Heart left ventricle (tissue), 16 donors: ENCODE measurements at regions not wholly inside any gene's neighbourhood (a gene's known extent, or its start where the extent isn't known, plus 50 kb on each side); places are given as distances from the start of the nearest gene placed in this dataset.

Experiments used
- ATAC-seq, 4 donors: fragments of 200-7000 bp; cut with Tn5 transposase; one replicate each; pipeline ENCODE4 v1.9.1; 2020 to 2022; ENCODE audit warnings: moderate library complexity in 4 of 4, mild to moderate bottlenecking in 3 of 4, moderate number of reproducible peaks in 1 of 4
- DNase-seq, 5 donors: peaks; one replicate each; pipeline ENCODE4 v3.0.0-alpha.2; 2020
- H3K27ac ChIP-seq, 12 donors: fragments of 200-600 bp; sonication (generic) in 4 of 12; one replicate each; pipeline versions ENCODE4 v1.5.0 to v1.8.0; 2016 to 2022; ENCODE audit warnings: mild to moderate bottlenecking in 2 of 12
- H3K27me3 ChIP-seq, 9 donors: fragments of 200-600 bp; sonication (generic) in 2 of 9; one replicate each; pipeline versions ENCODE4 v1.5.1 to v1.8.0; 2016 to 2022; ENCODE audit warnings: mild to moderate bottlenecking in 3 of 9
- H3K36me3 ChIP-seq, 9 donors: fragments of 200-600 bp; sonication (generic) in 2 of 9; one replicate each; pipeline versions ENCODE4 v1.5.0 to v1.8.0; 2018 to 2022; ENCODE audit warnings: mild to moderate bottlenecking in 2 of 9
- H3K4me1 ChIP-seq, 12 donors: fragments of 200-600 bp; sonication (generic) in 4 of 12; one replicate each; pipeline versions ENCODE4 v1.5.0 to v1.8.0; 2016 to 2022; ENCODE audit warnings: mild to moderate bottlenecking in 3 of 12
- H3K4me3 ChIP-seq, 12 donors: fragments of 200-600 bp; sonication (generic) in 4 of 12; one replicate each; pipeline versions ENCODE4 v1.5.0 to v1.8.0; 2017 to 2022; ENCODE audit warnings: mild to moderate bottlenecking in 9 of 12, moderate library complexity in 4 of 12
- H3K9me3 ChIP-seq, 12 donors: fragments of 200-600 bp; sonication (generic) in 4 of 12; one replicate each; pipeline versions ENCODE4 v1.5.0 to v1.8.0; 2016 to 2022; ENCODE audit warnings: mild to moderate bottlenecking in 1 of 12
- POLR2A ChIP-seq, 2 donors: fragments of 450-650 bp; IDR thresholded peaks; one replicate each; pipeline ENCODE4 v1.6.1; 2017; ENCODE audit warnings: antibody characterized with exemption in 2 of 2, mild to moderate bottlenecking in 2 of 2, moderate library complexity in 2 of 2
- WGBS, 4 donors: extraction: QIAGEN DNeasy Blood & Tissue Kit in 2 of 4; methylation state at CpG; one replicate each; pipeline versions ENCODE4 v1.1.5 to v1.1.7; 2013 to 2018; 5-methylcytosine and 5-hydroxymethylcytosine counted together
- intact Hi-C, 10 donors: fragments of 100-400 bp; cut with DNase I; formaldehyde crosslinking; loops; one replicate each; pipeline versions ENCODE4 v1.11.1 to v1.14.2; 2022
- TF ChIP-seq, protein P1 (sequence below), 12 donors: fragments of 200-600 bp; sonication (generic) in 4 of 12; IDR thresholded peaks; one replicate each; pipeline versions ENCODE4 v1.5.0 to v1.8.0; 2018 to 2022; ENCODE audit warnings: antibody characterized with exemption in 12 of 12, mild to moderate bottlenecking in 5 of 12
- donor health status: ischemic (EF 13 %, LVEDD 7.1; RV severe dilation, severe dysfunction).
- donor health status: healthy with polysubstance abuse.
- donor health status: DM: no; HTN: yes; CAD: no.
- donor health status: DM: no; HTN: no; CAD: no.
- donor health status: ischemic (EF 25% LVEDD 6.9; RV normal size, moderate dysfunction).
- donor health status: ischemic (EF 25% LVEDD 5.7; RV mildly dilated, moderate dysfunction).
- donor health status: healthy.
- donor health status: DM: yes; HTN: yes; CAD: no.
- donor health status: ischemic (EF 35%, LVEDD 5.7; RV mildly dilated, moderate dysfunction).
- donor health status: nonischemic (EF 11% LVEDD 7.7; RV severe dilation, severe dysfunction).
- donor health status: DM: yes; HTN: yes; CAD: no.
- donor health status: PGD.
- donor health status: ischemic (EF 29% LVEDD 5.4; RV normal size, mild dysfunction).
- donor health status: nonischemic (EF 23%, LVEDD 6.1; RV moderate dilation, normal function).

DNA sequence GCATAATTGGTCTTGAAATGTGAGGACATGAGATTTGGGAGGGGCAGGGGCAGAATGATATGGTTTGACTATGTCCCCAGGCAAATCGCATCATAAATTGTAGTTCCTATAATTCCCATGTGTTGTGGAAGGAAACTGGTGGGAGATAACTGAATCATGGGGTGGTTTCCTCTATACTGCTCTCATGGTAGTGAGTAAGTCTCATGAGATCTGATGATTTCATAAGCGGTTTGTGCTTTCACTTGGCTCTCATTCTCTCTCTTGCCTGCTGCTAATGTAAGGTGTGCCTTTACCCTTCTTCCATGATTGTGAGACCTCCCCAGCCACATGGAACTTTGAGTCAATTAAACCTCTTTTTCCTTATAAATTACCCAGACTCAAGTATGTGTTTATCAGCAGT is 2595.9 kb downstream of the PCDH7 start:
- no peaks in the 10 kb centered on the region for H3K4me1 ChIP-seq
- no peak for ATAC-seq

DNA sequence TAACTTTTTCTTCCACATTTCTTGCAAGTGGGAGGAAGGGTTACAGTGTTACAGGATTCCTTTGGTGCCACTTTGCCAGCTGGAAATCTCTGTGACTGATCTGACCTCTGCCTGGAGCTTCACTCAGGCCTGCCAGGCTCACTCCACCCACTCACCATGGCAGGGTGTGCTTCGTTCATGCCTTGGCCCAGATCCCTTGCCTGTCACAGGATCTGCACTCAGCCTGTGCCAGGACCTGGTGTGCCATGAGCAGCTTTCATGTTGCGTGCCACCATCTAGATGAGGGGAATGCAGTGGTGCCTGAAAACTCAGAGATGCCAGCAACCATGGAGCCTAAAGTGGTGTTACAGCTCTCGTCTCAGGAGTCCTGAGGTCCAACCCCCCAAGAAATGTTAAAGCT is 2596.4 kb downstream of the PCDH7 start:
- TF ChIP-seq, protein P1, sequence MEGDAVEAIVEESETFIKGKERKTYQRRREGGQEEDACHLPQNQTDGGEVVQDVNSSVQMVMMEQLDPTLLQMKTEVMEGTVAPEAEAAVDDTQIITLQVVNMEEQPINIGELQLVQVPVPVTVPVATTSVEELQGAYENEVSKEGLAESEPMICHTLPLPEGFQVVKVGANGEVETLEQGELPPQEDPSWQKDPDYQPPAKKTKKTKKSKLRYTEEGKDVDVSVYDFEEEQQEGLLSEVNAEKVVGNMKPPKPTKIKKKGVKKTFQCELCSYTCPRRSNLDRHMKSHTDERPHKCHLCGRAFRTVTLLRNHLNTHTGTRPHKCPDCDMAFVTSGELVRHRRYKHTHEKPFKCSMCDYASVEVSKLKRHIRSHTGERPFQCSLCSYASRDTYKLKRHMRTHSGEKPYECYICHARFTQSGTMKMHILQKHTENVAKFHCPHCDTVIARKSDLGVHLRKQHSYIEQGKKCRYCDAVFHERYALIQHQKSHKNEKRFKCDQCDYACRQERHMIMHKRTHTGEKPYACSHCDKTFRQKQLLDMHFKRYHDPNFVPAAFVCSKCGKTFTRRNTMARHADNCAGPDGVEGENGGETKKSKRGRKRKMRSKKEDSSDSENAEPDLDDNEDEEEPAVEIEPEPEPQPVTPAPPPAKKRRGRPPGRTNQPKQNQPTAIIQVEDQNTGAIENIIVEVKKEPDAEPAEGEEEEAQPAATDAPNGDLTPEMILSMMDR (IDR thresholded peaks at IDR 0.05), result no peak
- no peak for TF ChIP-seq POLR2A (IDR thresholded peaks at IDR 0.05)
- 63 to 85% (median 76%) methylated on average over 2 to 3 of the region's 3 CpGs for WGBS, 4 donors
- intact Hi-C loops, result no loop called here
- Histone ChIP-seq H3K9me3 (peaks cover 0 to 4% (median 0%) of the 10 kb centered on the region in 12 donors), H3K4me1 (no peaks in the 10 kb centered on the region), H3K27ac (no peak overlapping the region), H3K4me3 (no peak overlapping the region), H3K36me3 (no peaks in the 10 kb centered on the region), H3K27me3 (no peaks in the 10 kb centered on the region)
- ATAC-seq, result no peak
- no peak for DNase-seq

More for the DNA sequence above, 2595.9 kb downstream of the PCDH7 start:
- H3K4me3 ChIP-seq, result no peak overlapping the region
- TF ChIP-seq, protein P1 (IDR thresholded peaks at IDR 0.05), result no peak
- TF ChIP-seq POLR2A (IDR thresholded peaks at IDR 0.05), result no peak
- DNase-seq, result no peak
- H3K9me3 ChIP-seq, result peaks cover 0 to 4% (median 0%) of the 10 kb centered on the region in 12 donors
- H3K27me3 ChIP-seq, result no peaks in the 10 kb centered on the region
- H3K36me3 ChIP-seq, result no peaks in the 10 kb centered on the region
- intact Hi-C loops, result no loop called here
- WGBS, 4 donors, result 60 to 80% (median 76%) methylated on average over 2 of the region's 2 CpGs
- no peak overlapping the region for H3K27ac ChIP-seq

DNA sequence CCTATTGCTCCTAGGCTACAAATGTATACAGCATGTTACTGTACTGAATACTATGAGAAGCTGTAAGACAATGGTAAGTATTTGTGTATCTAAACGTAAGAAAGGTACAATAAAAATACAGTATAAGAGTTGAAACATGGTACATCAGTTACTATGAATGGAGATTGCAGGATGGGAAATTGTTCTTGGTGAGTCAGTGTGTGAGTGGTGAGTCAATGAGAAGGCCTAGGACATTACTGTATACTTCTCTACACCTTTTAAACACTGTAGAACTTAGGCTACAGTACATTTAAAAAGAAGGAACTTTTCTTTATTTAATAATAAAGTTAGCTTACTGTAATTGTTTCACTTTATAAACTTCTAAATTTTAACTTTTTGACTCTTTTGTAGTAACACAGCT is 2603.2 kb downstream of the PCDH7 start:
- no peak for DNase-seq
- 66 to 76% (median 75%) methylated on average over 1 of the region's 1 CpG for WGBS, 4 donors
- Histone ChIP-seq H3K36me3 (no peaks in the 10 kb centered on the region), H3K4me3 (no peak overlapping the region), H3K9me3 (peaks cover 0 to 4% (median 0%) of the 10 kb centered on the region in 12 donors), H3K27me3 (no peaks in the 10 kb centered on the region), H3K27ac (no peak overlapping the region), H3K4me1 (no peaks in the 10 kb centered on the region)
- intact Hi-C loops, result no loop called here
- no peak for ATAC-seq
- no peak for TF ChIP-seq POLR2A (IDR thresholded peaks at IDR 0.05)
- TF ChIP-seq, protein P1 (IDR thresholded peaks at IDR 0.05), result no peak

DNA sequence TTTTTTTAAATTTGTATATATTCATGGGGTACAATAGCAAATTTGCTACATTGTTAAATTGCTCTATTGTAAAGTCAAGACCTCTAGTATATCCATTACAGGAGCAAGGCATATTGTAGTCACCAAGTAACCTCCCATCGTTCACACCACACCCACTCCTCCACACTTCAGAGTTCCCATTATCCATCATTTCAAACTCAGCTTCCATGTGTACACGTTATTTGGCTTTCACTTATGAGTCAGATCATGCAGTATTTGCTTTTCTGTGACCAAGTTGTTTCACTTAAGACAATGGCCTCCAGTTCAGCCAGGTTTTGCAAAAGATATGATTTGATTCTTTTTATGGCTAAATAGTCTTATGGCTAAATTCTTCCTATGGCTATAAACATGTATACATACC is 2614.2 kb downstream of the PCDH7 start:
- DNase-seq, result no peak
- no peaks in the 10 kb centered on the region for H3K36me3 ChIP-seq
- no peak overlapping the region for H3K4me3 ChIP-seq
- 67 to 78% (median 71%) methylated on average over 2 of the region's 2 CpGs for WGBS, 4 donors
- ATAC-seq, result no peak
- intact Hi-C loops, result no loop called here
- H3K27ac ChIP-seq, result no peak overlapping the region
- peaks cover 0 to 41% (median 14%) of the 10 kb centered on the region in 12 donors for H3K9me3 ChIP-seq
- no peaks in the 10 kb centered on the region for H3K27me3 ChIP-seq
- no peak for TF ChIP-seq POLR2A (IDR thresholded peaks at IDR 0.05)
- TF ChIP-seq, protein P1 (IDR thresholded peaks at IDR 0.05), result no peak
- no peaks in the 10 kb centered on the region for H3K4me1 ChIP-seq
